Medulla oblongata (tissue), 1 donor: ENCODE measurements at regions not wholly inside any gene's neighbourhood (a gene's known extent, or its start where the extent isn't known, plus 50 kb on each side); places are given as distances from the start of the nearest gene placed in this dataset.

ENCODE experiments used
- DNase-seq: peaks from one replicate; pipeline ENCODE4 v3.0.0-alpha.2; 2015; ENCODE audit errors: extremely low spot score

DNA sequence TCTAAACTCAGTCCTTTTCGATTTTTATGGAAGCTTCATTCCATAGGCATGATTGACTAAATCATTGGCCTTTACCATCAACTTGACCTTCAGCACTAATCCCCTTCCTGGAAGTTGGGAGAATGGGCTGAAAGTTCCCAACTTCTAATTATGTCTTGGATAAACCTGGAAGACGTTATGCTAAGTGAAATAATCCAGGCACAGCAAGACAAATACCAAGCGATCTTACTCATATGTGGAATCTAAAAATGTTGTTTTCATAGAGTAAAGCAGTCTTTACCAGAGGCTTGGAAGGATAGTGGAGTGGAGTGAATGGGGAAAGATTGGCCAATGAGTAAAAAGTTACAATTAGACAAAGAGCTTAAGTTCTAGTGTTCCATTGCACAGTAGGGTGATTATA is 1453.2 kb downstream of the PLA2G4A start:
- DNase-seq = no peak

DNA sequence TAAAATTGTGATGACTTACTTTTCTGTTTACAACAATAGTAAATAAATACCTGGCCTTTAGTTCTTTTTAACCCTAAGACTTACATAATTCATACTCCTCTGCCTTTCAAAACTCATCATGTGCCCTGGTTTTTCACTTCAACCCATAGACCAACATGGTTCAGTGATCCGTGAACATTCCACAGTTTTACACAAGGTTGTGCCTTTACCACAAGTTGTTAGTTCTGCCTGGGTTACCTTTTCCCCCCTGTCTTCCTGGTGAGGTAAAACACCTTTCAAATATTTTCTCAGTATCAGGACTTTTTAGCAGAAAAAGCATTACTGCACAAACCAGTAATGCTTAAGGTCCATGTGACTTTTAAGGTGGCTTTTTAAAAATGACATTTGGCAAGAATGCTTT is 1466.4 kb downstream of the PLA2G4A start:
- no peak for DNase-seq

GRCh38 chr1:188302746-188303145 is 1474.0 kb downstream of the PLA2G4A start:
- no peak for DNase-seq

DNA sequence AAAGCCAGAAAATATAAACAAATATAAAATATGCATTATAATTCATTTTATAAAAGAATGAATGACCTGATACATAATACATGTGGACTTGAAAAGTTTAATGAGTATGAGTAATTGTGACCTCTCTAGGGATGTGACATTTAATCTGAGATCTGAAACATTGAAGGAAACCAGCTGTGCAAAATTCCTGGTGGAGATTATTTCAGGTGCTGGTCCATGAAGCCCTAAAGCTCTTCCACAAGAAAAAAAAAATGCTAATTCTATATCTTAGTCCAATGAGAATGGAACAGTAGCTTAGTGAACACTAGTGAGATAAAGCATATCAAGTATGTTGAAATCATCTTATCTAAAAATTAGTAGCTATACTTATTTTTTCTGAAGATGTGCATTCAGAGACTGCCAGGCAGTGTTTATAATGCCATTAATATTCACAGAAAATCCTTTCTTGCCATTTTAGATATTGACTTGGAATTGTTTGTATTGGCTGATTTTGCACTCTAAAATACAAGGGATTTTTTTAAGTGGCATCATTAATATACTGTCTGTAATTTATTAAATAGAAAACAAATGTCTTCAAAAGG is 1485.9 kb downstream of the PLA2G4A start:
- no peak for DNase-seq

DNA sequence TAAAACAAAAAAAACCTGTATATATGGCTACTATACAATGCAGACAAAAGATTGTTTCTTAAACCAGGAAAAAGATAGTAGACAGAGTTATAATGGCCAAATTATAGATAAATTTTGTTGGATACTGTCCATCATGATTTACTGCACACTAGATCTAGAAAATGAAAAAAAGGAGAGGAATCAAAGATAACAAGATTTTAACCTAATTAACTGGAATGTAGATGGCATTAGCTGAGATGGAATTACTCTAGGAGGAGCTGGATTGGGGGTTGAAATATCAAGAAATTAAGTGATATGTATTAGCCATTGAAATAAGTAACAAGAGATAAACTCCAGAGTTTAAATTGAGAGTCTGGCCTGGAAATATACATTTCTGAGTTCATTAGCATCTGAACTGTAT is 1489.1 kb downstream of the PLA2G4A start:
- DNase-seq = no peak

GRCh38 chr1:188325211-188325610 is 1496.5 kb downstream of the PLA2G4A start:
- DNase-seq = no peak

- no peak for DNase-seq
Observed at GRCh38 chr1:188343914-188344313, 1515.2 kb downstream of the PLA2G4A start.

GRCh38 chr1:188350104-188350503 is 1521.4 kb downstream of the PLA2G4A start:
- DNase-seq = no peak

GRCh38 chr1:188355082-188355481 is 1526.3 kb downstream of the PLA2G4A start:
- no peak for DNase-seq

DNA sequence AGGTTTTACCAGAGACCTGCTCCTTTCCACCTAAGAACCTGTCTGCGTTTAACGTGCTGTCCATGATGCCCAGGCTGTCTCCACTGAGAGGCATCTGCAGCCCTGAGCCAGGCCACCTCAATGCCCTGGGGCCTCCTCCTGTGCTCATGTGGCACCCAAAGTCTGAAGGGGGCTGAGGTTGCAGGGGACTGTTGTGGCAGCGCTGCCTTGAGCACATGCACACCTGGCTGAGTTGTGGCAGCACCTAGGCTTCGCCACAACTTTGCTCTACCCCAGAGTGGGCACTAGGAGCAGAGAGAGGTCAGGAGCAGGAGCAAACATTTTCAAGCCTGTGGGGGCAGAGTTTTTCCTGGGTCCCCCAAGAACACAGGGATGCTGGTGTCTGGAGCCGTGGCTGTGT is 1527.1 kb downstream of the PLA2G4A start:
- no peak for DNase-seq

- DNase-seq = no peak
Observed at GRCh38 chr1:188359315-188359714, 1530.6 kb downstream of the PLA2G4A start.

DNA sequence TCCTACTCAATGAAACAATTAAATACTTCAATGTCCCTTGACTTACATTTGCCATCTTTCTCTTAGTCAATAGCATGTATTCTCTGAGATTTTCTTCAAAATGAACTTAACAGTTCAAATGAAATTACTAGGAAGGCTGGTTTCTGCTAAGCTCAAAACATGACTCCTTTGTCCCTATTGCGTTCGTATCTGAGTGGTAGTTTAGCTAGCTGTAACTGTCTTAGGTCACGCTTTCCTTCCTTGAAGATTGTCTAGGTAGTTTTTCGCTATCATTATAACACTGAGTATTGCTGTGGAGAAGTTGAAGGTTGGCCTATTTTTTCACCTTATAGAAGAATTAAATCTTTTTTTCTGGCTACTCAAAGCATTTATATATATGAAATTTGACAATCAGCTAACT is 1535.2 kb downstream of the PLA2G4A start:
- no peak for DNase-seq

DNA sequence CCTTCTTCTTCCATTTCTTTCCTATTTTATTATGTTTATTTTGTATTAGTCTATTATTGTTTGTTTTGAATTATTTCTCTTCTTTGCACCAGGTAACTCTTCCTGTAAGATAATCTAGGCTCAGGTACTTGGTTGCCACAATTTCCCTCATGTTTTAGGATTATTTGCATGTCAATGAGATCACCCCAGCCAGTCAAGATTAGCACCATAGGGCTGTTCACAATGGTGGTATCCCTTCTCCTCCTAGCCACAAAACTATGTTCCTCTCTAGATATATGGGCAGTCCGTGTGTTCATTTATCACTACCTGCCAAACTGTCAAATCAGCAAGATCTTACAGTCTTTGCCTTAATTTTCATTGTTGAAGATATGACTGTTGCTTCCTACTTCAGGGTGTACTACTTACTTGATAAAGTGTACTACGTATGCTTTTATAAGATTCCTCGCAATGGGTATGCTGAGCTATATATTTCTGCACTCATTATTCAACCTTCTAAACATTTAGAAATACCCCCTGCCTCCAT is 1536.2 kb downstream of the PLA2G4A start:
- DNase-seq = no peak

DNA sequence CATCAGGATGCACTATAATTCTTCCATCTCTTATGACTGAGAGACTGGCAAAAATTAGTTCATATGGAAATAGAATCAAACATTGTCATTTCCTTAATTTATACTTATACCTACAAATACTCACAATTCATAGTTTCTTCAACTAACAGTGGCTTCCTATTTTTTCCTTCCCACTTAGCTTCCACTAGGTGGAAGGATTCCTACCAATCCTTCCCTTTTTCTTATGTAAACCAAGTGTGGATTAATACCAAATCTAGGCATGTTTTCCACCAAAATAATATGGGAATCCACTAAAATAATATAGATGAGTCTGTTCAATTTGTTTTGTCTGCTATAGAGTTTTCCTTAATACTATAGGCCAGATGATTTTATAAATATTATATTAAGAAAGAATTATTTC is 1537.1 kb downstream of the PLA2G4A start:
- no peak for DNase-seq

DNA sequence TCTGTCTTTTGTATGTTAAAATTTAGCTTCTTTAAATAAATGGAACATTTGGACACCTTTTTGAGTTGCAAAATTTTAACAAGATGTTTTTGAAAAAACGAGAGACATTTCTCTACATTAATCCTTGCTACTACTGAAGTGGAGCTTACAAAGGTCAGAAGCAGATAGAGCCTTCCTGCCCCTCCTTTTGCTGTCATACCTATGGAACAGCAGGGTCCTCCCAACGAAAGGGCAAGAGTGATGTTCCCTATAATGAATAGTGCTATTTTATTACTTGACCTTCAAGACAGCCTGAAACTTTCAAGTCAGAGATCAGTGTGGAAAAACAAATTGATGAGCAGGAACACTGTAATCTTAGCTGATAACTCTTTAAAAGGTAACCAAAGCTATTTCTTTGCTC is 1538.9 kb downstream of the PLA2G4A start:
- no peak for DNase-seq

- DNase-seq = no peak
Observed at GRCh38 chr1:188371295-188371806, 1542.6 kb downstream of the PLA2G4A start.

- no peak for DNase-seq
Observed at GRCh38 chr1:188372821-188373220, 1544.1 kb downstream of the PLA2G4A start.

DNA sequence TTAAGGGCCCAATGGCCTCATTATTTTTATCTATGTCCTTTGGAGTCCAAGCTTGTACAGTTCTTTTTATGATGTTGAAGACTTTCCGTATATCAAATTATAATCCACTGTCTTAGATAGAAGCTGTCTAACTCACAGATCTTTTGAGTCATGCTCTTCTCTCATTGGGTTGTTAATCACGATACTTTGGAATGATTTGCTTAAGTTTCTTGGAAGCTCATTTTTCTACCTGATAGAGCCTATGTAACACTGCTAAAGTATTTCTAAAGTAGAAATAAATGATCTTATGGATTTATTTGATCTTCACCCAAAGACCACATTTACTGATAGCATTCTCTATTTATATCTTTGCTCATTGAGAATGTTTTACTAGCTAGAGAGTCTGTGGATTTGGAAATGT is 1554.1 kb downstream of the PLA2G4A start:
- DNase-seq = no peak

DNA sequence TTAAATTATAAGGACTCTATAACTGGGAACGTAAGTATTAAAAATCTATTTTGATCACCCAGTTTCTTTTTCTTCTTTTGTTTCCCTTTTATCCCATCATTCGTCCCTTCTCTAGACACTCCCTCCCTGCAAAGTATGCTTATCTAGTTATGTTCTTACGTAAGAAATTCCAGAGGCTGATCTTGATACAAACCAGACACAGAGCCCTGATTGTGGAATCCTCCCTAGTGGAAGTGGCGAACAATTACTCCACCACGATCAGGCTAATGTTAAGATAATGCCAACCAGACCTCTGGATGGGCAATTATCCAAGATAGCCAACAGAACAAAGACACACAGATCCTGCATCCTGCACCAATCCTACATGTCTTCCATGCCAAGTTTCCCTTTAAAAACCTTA is 1557.4 kb downstream of the PLA2G4A start:
- DNase-seq = no peak

DNA sequence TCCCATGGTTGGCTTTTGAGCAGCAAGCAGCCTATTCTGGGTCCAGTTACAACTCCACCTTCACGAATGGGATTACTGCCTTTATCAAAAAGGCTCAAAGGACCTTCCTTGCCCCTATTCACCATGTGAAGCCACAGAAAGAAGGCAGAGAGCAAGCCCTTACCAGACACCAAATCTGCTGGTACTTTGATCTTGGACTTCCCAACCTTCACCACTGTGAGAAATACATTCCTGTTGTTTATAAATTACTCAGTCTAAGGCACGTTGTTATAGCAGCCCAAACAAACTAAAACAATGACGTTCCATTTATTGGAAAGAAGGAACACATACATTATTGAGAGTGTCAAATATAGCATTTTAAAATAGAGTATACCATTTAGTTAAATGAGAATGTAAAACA is 1557.9 kb downstream of the PLA2G4A start:
- DNase-seq = no peak

DNA sequence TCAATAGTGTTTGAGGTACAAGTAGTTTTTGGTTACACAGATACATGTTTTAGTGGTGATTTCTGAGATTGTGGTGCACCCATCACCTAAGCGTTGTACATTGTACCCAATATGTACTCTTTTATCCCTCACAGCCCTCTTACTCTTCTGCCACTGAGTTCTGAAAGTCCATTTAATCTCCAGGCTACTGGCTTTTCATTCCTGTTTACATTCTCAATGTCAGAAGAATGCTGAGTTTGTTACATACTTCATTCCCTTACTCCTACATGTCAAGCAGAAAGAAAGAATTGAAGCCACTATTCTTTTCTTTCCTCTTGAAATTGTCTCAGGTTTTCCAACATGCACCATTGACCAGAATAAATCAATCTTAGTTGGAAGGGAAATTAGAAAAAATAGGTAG is 1565.9 kb downstream of the PLA2G4A start:
- DNase-seq = no peak

DNA sequence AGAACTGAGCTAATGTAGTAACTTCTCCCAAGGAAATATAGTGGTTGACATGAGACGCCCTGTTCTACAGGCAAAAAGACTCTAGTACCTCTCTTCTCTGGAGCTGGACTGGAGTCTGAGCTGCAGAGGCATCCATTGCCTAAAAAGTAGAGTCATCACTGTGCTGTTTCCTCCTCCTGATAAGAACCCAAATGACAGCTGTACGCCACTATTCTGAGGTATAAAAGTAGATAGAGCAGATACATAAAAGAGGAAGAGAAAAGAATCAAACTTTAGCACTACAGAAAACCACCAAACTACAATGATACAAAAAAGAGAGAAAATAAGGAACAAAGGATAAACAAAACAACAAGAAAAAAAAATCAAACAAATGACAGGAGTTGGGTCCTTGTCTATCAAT is 1568.8 kb downstream of the PLA2G4A start:
- DNase-seq = no peak

DNA sequence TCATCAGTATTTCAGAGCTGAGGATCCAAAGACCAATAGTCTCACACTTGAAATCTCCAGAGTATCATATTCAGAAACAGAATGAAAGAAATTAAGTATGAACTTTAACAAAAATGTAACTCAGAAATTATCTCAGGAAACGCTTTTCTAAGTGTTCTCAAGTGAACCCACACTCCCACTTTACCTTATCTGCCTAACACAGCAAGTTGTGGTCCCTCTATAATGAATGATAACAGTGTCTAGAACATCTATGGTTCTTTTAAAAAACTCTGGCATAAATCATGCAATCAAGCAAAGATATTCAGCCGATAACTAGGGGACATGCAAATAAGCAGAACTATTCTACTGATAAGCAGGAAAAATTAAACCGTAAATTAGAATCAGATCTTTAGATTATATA is 1574.2 kb downstream of the PLA2G4A start:
- no peak for DNase-seq

- no peak for DNase-seq
Observed at GRCh38 chr1:188406636-188407035, 1577.9 kb downstream of the PLA2G4A start.
